IMR-90 (cell line): ENCODE measurements at regions not wholly inside any gene's neighbourhood (a gene's known extent, or its start where the extent isn't known, plus 50 kb on each side); places are given as distances from the start of the nearest gene placed in this dataset.

Experiments
- ATAC-seq: fragments of 200-7000 bp; cut with Tn5 transposase; 2 replicates; pipeline ENCODE4 v1.9.1; 2020; ENCODE audit warnings: low read depth, mild to moderate bottlenecking, moderate library complexity
- BruUV-seq: library from RNA; stranded (reverse); fragments of 400-500 nt; replicated peaks from 2 replicates; lab custom pipeline; 2021; lab: Mats Ljungman, UMichigan
- CTCF ChIA-PET: fragments of 300-600 bp; formaldehyde crosslinking; extraction: SDS; loops from one replicate; lab custom pipeline; 2021; ENCODE audit warnings: antibody characterized with exemption; lab: Yijun Ruan, JAX
- POLR2A ChIA-PET: fragments of 300-600 bp; sonication (Branson Sonifier 250); formaldehyde crosslinking; loops from one replicate; lab custom pipeline; 2022; ENCODE audit warnings: antibody characterized with exemption; ENCODE audit not compliant: unreplicated experiment; lab: Charles Lee
- DNase-seq: peaks from one replicate; pipeline ENCODE4 v3.0.0; 2013
- H2AFZ ChIP-seq: replicated peaks from 2 replicates; pipeline ENCODE3; 2013; ENCODE audit warnings: low read length, mild to moderate bottlenecking; ENCODE audit not compliant: poor library complexity
- H2AK5ac ChIP-seq: 2 replicates; pipeline ENCODE4 v1.6.1; 2013; ENCODE audit warnings: low read depth, low read length, inconsistent platforms
- H2AK9ac ChIP-seq: replicated peaks from 2 replicates; pipeline ENCODE3; 2013; ENCODE audit warnings: mild to moderate bottlenecking, low read depth, low read length, moderate library complexity; ENCODE audit not compliant: poor library complexity
- H2BK120ac ChIP-seq: 2 replicates; pipeline ENCODE4 v1.6.1; 2013; ENCODE audit warnings: low read depth, low read length, inconsistent platforms
- H2BK15ac ChIP-seq: 3 replicates; pipeline ENCODE4 v1.6.1; 2013; ENCODE audit warnings: low read depth, low read length, inconsistent platforms
- H2BK20ac ChIP-seq: 2 replicates; pipeline ENCODE4 v1.6.1; 2013; ENCODE audit warnings: low read depth, mild to moderate bottlenecking, inconsistent platforms, low read length, moderate library complexity
- H2BK5ac ChIP-seq: 2 replicates; pipeline ENCODE4 v1.6.1; 2013; ENCODE audit warnings: mild to moderate bottlenecking, low read depth, low read length, inconsistent platforms; ENCODE audit not compliant: poor library complexity, severe bottlenecking
- H3K14ac ChIP-seq: replicated peaks from 2 replicates; pipeline ENCODE4 v1.6.1; 2013; ENCODE audit warnings: low read depth, low read length, inconsistent platforms
- H3K18ac ChIP-seq: 2 replicates; pipeline ENCODE4 v1.6.1; 2013; ENCODE audit warnings: low read depth, low read length, control low read depth
- H3K23ac ChIP-seq: 2 replicates; pipeline ENCODE4 v1.6.1; 2013; ENCODE audit warnings: low read depth, low read length, inconsistent platforms
- H3K27ac ChIP-seq: 2 replicates; pipeline ENCODE4 v1.5.1; 2013; ENCODE audit warnings: mild to moderate bottlenecking, control low read depth, low read length; ENCODE audit not compliant: insufficient read depth
- H3K27me3 ChIP-seq: 2 replicates; pipeline ENCODE4 v1.6.1; 2013; ENCODE audit warnings: low read length; ENCODE audit not compliant: control insufficient read depth, insufficient read depth
- H3K36me3 ChIP-seq: 2 replicates; pipeline ENCODE4 v1.6.1; 2013; ENCODE audit warnings: low read length, mixed read lengths; ENCODE audit not compliant: control insufficient read depth, insufficient read depth
- H3K4ac ChIP-seq: 2 replicates; pipeline ENCODE4 v1.6.1; 2013; ENCODE audit warnings: low read depth, low read length, inconsistent platforms
- H3K4me1 ChIP-seq: 2 replicates; pipeline ENCODE4 v1.6.1; 2013; ENCODE audit warnings: low read length, mixed read lengths; ENCODE audit not compliant: control insufficient read depth, insufficient read depth
- H3K4me2 ChIP-seq: 2 replicates; pipeline ENCODE4 v1.6.1; 2013; ENCODE audit warnings: low read depth, mild to moderate bottlenecking, control low read depth, low read length, moderate library complexity
- H3K4me3 ChIP-seq: 2 replicates; pipeline ENCODE4 v1.5.1; 2013; ENCODE audit warnings: low read depth, mild to moderate bottlenecking, control low read depth, low read length, moderate library complexity; ENCODE audit not compliant: insufficient read depth
- H3K56ac ChIP-seq: 2 replicates; pipeline ENCODE4 v1.6.1; 2013; ENCODE audit warnings: low read length, inconsistent platforms; ENCODE audit not compliant: insufficient read depth; ENCODE audit errors: extremely low read depth
- H3K79me1 ChIP-seq, 2 experiments: 2 replicates each; pipeline ENCODE4 v1.6.1; 2013; ENCODE audit warnings: low read length in 2 of 2, inconsistent platforms in 1 of 2, low read depth in 1 of 2
- H3K9ac ChIP-seq: 2 replicates; pipeline ENCODE4 v1.6.1; 2013; ENCODE audit warnings: low read depth, low read length, control low read depth
- H3K9me1 ChIP-seq: 2 replicates; pipeline ENCODE4 v1.6.1; 2013; ENCODE audit warnings: low read length, inconsistent platforms; ENCODE audit not compliant: insufficient read depth
- H3K9me3 ChIP-seq: 2 replicates; pipeline ENCODE4 v1.6.1; 2013; ENCODE audit warnings: low read length; ENCODE audit not compliant: control insufficient read depth, insufficient read depth
- H4K20me1 ChIP-seq: 2 replicates; pipeline ENCODE4 v1.6.1; 2013; ENCODE audit warnings: low read length, inconsistent platforms; ENCODE audit not compliant: insufficient read depth
- H4K5ac ChIP-seq: 2 replicates; pipeline ENCODE4 v1.6.1; 2013; ENCODE audit warnings: mild to moderate bottlenecking, low read depth, low read length, control low read depth
- H4K8ac ChIP-seq, 2 experiments: 2 replicates each; pipeline ENCODE4 v1.6.1; 2013; ENCODE audit warnings: low read depth in 2 of 2, low read length in 2 of 2, control low read depth in 1 of 2, inconsistent platforms in 1 of 2
- H4K91ac ChIP-seq: 2 replicates; pipeline ENCODE4 v1.6.1; 2013; ENCODE audit warnings: low read depth, low read length, inconsistent platforms; ENCODE audit not compliant: insufficient read depth
- CEBPB ChIP-seq: IDR thresholded peaks from 2 replicates; pipeline ENCODE4 v1.6.1; 2012; ENCODE audit warnings: low read depth, low read length, improper control_type of control experiment
- CTCF ChIP-seq: conservative IDR thresholded peaks from 2 replicates; pipeline ENCODE4 v1.5.1; 2012; ENCODE audit warnings: mild to moderate bottlenecking, low read depth, low read length, improper control_type of control experiment
- FOS ChIP-seq: fragments of 150-350 bp; IDR thresholded peaks from 2 replicates; pipeline ENCODE4 v1.6.1; 2016; ENCODE audit warnings: low read depth, low read length
- MAFK ChIP-seq: IDR thresholded peaks from 2 replicates; pipeline ENCODE4 v1.6.1; 2012; ENCODE audit warnings: low read depth, low read length, improper control_type of control experiment
- MAZ ChIP-seq: IDR thresholded peaks from 2 replicates; pipeline ENCODE4 v1.6.1; 2012; ENCODE audit warnings: low read depth, mild to moderate bottlenecking, low read length, improper control_type of control experiment, moderate library complexity, borderline replicate concordance
- MXI1 ChIP-seq: IDR thresholded peaks from 2 replicates; pipeline ENCODE4 v1.6.1; 2012; ENCODE audit warnings: low read depth, mild to moderate bottlenecking, low read length, moderate library complexity, borderline replicate concordance
- NFE2L2 ChIP-seq: fragments of 150-350 bp; IDR thresholded peaks from 2 replicates; pipeline ENCODE4 v1.6.1; 2016; ENCODE audit warnings: low read depth, mild to moderate bottlenecking, low read length
- POLR2A ChIP-seq: IDR thresholded peaks from 2 replicates; pipeline ENCODE4 v1.6.1; 2012; ENCODE audit warnings: mild to moderate bottlenecking, low read depth, low read length
- RAD21 ChIP-seq: IDR thresholded peaks from 2 replicates; pipeline ENCODE4 v1.6.1; 2012; ENCODE audit warnings: low read length, improper control_type of control experiment
- SMC3 ChIP-seq: fragments of 150-350 bp; IDR thresholded peaks from 2 replicates; pipeline ENCODE4 v1.6.1; 2016; ENCODE audit warnings: low read depth, mild to moderate bottlenecking, antibody characterized with exemption, low read length, moderate library complexity
- USF2 ChIP-seq: fragments of 150-350 bp; IDR thresholded peaks from 2 replicates; pipeline ENCODE4 v1.6.1; 2017; ENCODE audit warnings: mild to moderate bottlenecking, antibody characterized with exemption, low read length, low read depth
- WGBS, 2 experiments: methylation state at CpG; one replicate each; pipeline versions ENCODE4 v1.1.5 to v1.1.7; 2013; ENCODE audit warnings: missing lambda C conversion rate in 2 of 2; ENCODE audit not compliant: insufficient read length in 1 of 2; ENCODE audit errors: extremely low coverage in 2 of 2; 5-methylcytosine and 5-hydroxymethylcytosine counted together
- dilution Hi-C: fragments of 300-500 bp; cut with HindIII; formaldehyde crosslinking; loops from one replicate; pipeline ENCODE4 v1.14.3; 2018; ENCODE audit warnings: low sequenced_read_pairs; ENCODE audit not compliant: unreplicated experiment
- in situ Hi-C: fragments of 300-500 bp; cut with MboI; formaldehyde crosslinking; loops from 3 replicates; pipeline ENCODE4 v1.14.3; 2019; ENCODE audit warnings: low sequenced_read_pairs, inconsistent platforms, mixed read lengths
- intact Hi-C: fragments of 100-400 bp; cut with micrococcal nuclease; formaldehyde crosslinking; loops from 2 replicates; pipeline ENCODE4 v1.10.0; 2022

- Histone ChIP-seq H3K36me3 (no peaks in the 10 kb centered on the region), H3K9me3 (peaks cover 43% of the 10 kb centered on the region), H2AK5ac (no peak overlapping the region), H2BK15ac (no peak overlapping the region), H3K9ac (no peak overlapping the region), H3K9me1 (no peaks in the 10 kb centered on the region), H4K5ac (no peak overlapping the region), H3K79me1 (no peaks in the 10 kb centered on the region), H2BK20ac (no peak overlapping the region), H3K14ac (no peak overlapping the region), H3K27me3 (no peaks in the 10 kb centered on the region), H2AK9ac (no peak overlapping the region), H3K4me1 (no peaks in the 10 kb centered on the region), H3K27ac (no peak overlapping the region), H4K20me1 (no peaks in the 10 kb centered on the region), H4K91ac (no peak overlapping the region), H3K4me3 (no peak overlapping the region), H2BK5ac (no peak overlapping the region), H2BK120ac (no peak overlapping the region), H2AFZ (no peak overlapping the region), H4K8ac (no peak overlapping the region), H3K18ac (no peak overlapping the region), H3K4me2 (no peak overlapping the region), H3K4ac (no peak overlapping the region), H3K23ac (no peak overlapping the region), H3K56ac (no peak overlapping the region)
- dilution Hi-C loops (no loop called here), intact Hi-C loops (no loop called here), in situ Hi-C loops (no loop called here)
- TF ChIP-seq MAZ (no peak), RAD21 (no peak), SMC3 (no peak), POLR2A (no peak), USF2 (no peak), NFE2L2 (no peak), MAFK (no peak), CEBPB (no peak), CTCF (no peak), MXI1 (no peak), FOS (no peak)
- ChIA-PET CTCF (no interaction called here), POLR2A (no interaction called here)
- BruUV-seq: no TSS peak
- DNase-seq (no peak), ATAC-seq (no peak)
- WGBS, 2 experiments: 67% methylated on average over 3 of the region's 11 CpGs; no CpG with 5 or more reads in 1 of the 2 experiments
Measured at GRCh38 chr2:396903-397302, 109.0 kb upstream of the ALKAL2 start.
